ENCODE measurements at regions not wholly inside any gene's neighbourhood (a gene's known extent, or its start where the extent isn't known, plus 50 kb on each side); places are given as distances from the start of the nearest gene placed in this dataset.

DNA sequence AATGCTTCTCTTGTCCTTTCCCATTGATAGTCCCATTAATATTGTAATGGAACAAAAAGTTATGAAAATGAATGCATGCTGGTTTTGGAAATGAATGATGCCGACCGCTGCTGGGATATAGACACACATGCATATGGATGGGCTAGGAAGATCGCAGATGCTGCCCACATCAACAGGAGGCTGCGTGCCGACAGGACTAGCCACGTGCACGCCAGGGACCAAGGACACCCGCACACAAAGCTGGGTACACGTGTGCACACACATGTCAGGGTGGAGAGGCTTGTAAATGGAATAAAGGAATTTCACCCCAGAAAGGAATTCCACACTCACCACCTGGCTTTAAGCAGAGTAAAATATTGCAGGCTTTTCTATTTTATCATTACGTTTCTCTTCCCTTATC, 153.8 kb upstream of the VASH1 start:
- TF ChIP-seq EP300 (conservative IDR thresholded peaks at IDR 0.05; ENCODE audit: poor library complexity, severe bottlenecking) (no peak), TAF1 (IDR thresholded peaks at IDR 0.05; ENCODE audit: low read depth) (no peak), POLR2AphosphoS5 (IDR thresholded peaks at IDR 0.05) (no peak), EZH2 (IDR thresholded peaks at IDR 0.05; ENCODE audit: borderline replicate concordance, insufficient read depth, low read length, poor library complexity, severe bottlenecking) (no peak), MXI1 (conservative IDR thresholded peaks at IDR 0.05; ENCODE audit: poor library complexity, severe bottlenecking) (no peak), REST (IDR thresholded peaks at IDR 0.05; ENCODE audit: borderline replicate concordance) (no peak)
- TF ChIP-seq, protein P1, sequence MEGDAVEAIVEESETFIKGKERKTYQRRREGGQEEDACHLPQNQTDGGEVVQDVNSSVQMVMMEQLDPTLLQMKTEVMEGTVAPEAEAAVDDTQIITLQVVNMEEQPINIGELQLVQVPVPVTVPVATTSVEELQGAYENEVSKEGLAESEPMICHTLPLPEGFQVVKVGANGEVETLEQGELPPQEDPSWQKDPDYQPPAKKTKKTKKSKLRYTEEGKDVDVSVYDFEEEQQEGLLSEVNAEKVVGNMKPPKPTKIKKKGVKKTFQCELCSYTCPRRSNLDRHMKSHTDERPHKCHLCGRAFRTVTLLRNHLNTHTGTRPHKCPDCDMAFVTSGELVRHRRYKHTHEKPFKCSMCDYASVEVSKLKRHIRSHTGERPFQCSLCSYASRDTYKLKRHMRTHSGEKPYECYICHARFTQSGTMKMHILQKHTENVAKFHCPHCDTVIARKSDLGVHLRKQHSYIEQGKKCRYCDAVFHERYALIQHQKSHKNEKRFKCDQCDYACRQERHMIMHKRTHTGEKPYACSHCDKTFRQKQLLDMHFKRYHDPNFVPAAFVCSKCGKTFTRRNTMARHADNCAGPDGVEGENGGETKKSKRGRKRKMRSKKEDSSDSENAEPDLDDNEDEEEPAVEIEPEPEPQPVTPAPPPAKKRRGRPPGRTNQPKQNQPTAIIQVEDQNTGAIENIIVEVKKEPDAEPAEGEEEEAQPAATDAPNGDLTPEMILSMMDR (IDR thresholded peaks at IDR 0.05; ENCODE audit: poor library complexity, severe bottlenecking): no peak

Data from neural cell (in vitro differentiated cells).